ENCODE measurements at regions not wholly inside any gene's neighbourhood (a gene's known extent, or its start where the extent isn't known, plus 50 kb on each side); places are given as distances from the start of the nearest gene placed in this dataset.

GRCh38 chr2:14039134-14039533 lies 593.4 kb upstream of the LRATD1 start:
- no peak overlapping the region for H3K27ac ChIP-seq
- ATAC-seq (no peak), DNase-seq (no peak)
- no peaks in the 10 kb centered on the region for H3K4me1 ChIP-seq
- no peaks in the 10 kb centered on the region for H3K36me3 ChIP-seq
- H3K4me3 ChIP-seq = no peak overlapping the region
- H3K27me3 ChIP-seq (ENCODE audit: low read depth) = no peaks in the 10 kb centered on the region
- TF ChIP-seq, protein P1, sequence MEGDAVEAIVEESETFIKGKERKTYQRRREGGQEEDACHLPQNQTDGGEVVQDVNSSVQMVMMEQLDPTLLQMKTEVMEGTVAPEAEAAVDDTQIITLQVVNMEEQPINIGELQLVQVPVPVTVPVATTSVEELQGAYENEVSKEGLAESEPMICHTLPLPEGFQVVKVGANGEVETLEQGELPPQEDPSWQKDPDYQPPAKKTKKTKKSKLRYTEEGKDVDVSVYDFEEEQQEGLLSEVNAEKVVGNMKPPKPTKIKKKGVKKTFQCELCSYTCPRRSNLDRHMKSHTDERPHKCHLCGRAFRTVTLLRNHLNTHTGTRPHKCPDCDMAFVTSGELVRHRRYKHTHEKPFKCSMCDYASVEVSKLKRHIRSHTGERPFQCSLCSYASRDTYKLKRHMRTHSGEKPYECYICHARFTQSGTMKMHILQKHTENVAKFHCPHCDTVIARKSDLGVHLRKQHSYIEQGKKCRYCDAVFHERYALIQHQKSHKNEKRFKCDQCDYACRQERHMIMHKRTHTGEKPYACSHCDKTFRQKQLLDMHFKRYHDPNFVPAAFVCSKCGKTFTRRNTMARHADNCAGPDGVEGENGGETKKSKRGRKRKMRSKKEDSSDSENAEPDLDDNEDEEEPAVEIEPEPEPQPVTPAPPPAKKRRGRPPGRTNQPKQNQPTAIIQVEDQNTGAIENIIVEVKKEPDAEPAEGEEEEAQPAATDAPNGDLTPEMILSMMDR (IDR thresholded peaks at IDR 0.05) = no peak
- intact Hi-C loops (cut with DNase I) = no loop called here
- no peaks in the 10 kb centered on the region for H3K9me3 ChIP-seq

- intact Hi-C loops (cut with DNase I) = no loop called here
- Histone ChIP-seq H3K4me3 (no peak overlapping the region), H3K4me1 (no peaks in the 10 kb centered on the region), H3K27ac (no peak overlapping the region), H3K27me3 (ENCODE audit: low read depth) (no peaks in the 10 kb centered on the region), H3K36me3 (no peaks in the 10 kb centered on the region), H3K9me3 (no peaks in the 10 kb centered on the region)
- DNase-seq (no peak), ATAC-seq (no peak)
- TF ChIP-seq, protein P1 (IDR thresholded peaks at IDR 0.05) = no peak
These were observed 585.0 kb upstream of the LRATD1 start for GRCh38 chr2:14047491-14047890.

DNA sequence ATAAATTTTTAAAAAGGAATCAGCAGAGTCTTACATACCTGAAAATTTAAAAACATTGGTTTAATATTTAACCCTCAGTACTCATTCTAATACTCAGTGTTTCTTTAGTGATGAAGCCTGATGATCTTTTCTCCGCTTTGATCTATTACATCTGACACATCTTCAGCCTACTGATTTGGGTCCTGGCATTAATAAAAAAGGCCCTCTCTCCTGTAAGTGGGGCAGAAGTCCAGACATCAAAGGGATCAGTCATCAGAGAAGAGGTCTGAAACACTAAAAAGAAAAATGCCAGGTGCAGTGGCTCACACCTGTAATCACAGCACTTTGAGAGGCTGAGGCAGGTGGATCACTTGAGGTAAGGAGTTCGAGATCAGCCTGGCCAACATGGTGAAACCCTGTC lies 581.1 kb upstream of the LRATD1 start:
- no peaks in the 10 kb centered on the region for H3K4me1 ChIP-seq
- H3K4me3 ChIP-seq = no peak overlapping the region
- H3K36me3 ChIP-seq = no peaks in the 10 kb centered on the region
- no peaks in the 10 kb centered on the region for H3K9me3 ChIP-seq
- TF ChIP-seq, protein P1 (IDR thresholded peaks at IDR 0.05) = no peak
- no peak overlapping the region for H3K27ac ChIP-seq
- H3K27me3 ChIP-seq (ENCODE audit: low read depth) = no peaks in the 10 kb centered on the region
- no peak for ATAC-seq
- intact Hi-C loops (cut with DNase I) = no loop called here
- no peak for DNase-seq

GRCh38 chr2:14053105-14053504 lies 579.4 kb upstream of the LRATD1 start:
- ATAC-seq (no peak), DNase-seq (no peak)
- TF ChIP-seq, protein P1 (IDR thresholded peaks at IDR 0.05) = no peak
- Histone ChIP-seq H3K4me1 (no peaks in the 10 kb centered on the region), H3K4me3 (no peak overlapping the region), H3K9me3 (no peaks in the 10 kb centered on the region), H3K36me3 (no peaks in the 10 kb centered on the region), H3K27me3 (ENCODE audit: low read depth) (no peaks in the 10 kb centered on the region), H3K27ac (no peak overlapping the region)
- intact Hi-C loops (cut with DNase I) = no loop called here

GRCh38 chr2:14064346-14064745 lies 568.2 kb upstream of the LRATD1 start:
- Histone ChIP-seq H3K9me3 (no peaks in the 10 kb centered on the region), H3K27me3 (ENCODE audit: low read depth) (no peaks in the 10 kb centered on the region), H3K4me3 (no peak overlapping the region), H3K36me3 (no peaks in the 10 kb centered on the region), H3K27ac (no peak overlapping the region), H3K4me1 (no peaks in the 10 kb centered on the region)
- no peak for ATAC-seq
- no peak for DNase-seq
- TF ChIP-seq, protein P1 (IDR thresholded peaks at IDR 0.05) = no peak
- intact Hi-C loops (cut with DNase I) = no loop called here

DNA sequence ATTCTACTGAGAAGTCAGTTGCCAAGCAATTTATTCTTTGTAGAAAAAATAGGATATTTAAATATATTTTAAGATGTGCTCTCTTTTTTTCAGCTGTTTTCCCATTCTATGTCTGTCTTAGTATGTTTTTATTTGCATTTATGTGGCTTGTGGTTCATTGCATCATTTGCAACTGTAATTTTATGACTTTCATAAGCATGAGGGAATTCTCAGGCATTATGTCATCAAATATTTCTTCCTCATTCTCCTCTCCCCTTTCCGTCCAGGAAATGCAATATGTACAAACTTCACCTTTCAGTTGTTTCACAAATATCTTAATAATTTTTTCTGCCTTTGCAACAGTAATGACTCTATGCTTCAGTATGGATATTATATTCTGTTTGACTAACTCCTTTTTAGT lies 560.2 kb upstream of the LRATD1 start:
- H3K36me3 ChIP-seq = no peaks in the 10 kb centered on the region
- no peak overlapping the region for H3K27ac ChIP-seq
- DNase-seq (no peak), ATAC-seq (no peak)
- H3K9me3 ChIP-seq = no peaks in the 10 kb centered on the region
- no peak overlapping the region for H3K4me3 ChIP-seq
- intact Hi-C loops (cut with DNase I) = no loop called here
- TF ChIP-seq, protein P1 (IDR thresholded peaks at IDR 0.05) = no peak
- H3K27me3 ChIP-seq (ENCODE audit: low read depth) = no peaks in the 10 kb centered on the region
- H3K4me1 ChIP-seq = no peaks in the 10 kb centered on the region

Measured in lower lobe of right lung (tissue), 2 donors.